B cell (primary cell): ENCODE measurements at regions not wholly inside any gene's neighbourhood (a gene's known extent, or its start where the extent isn't known, plus 50 kb on each side); places are given as distances from the start of the nearest gene placed in this dataset.

Experiments used
- ATAC-seq: fragments of 200-7000 bp; cut with Tn5 transposase; one replicate; pipeline ENCODE4 v1.10.0; 2021; ENCODE audit warnings: low read depth, mild to moderate bottlenecking, moderate number of reproducible peaks, moderate library complexity
- CTCF ChIA-PET: fragments of 350-600 bp; sonication (Branson Sonifier 250); formaldehyde crosslinking; loops from one replicate; lab custom pipeline; 2021; ENCODE audit warnings: antibody characterized with exemption, inconsistent platforms; lab: Charles Lee
- POLR2A ChIA-PET: fragments of 350-600 bp; sonication (Branson Sonifier 250); formaldehyde crosslinking; loops from one replicate; lab custom pipeline; 2021; ENCODE audit warnings: antibody characterized with exemption; lab: Charles Lee
- DNase-seq: peaks from one replicate; pipeline ENCODE4 v3.0.0; 2013
- H2AFZ ChIP-seq: 2 replicates; pipeline ENCODE4 v1.6.1; 2012; ENCODE audit warnings: mild to moderate bottlenecking, low read depth, low read length; ENCODE audit not compliant: insufficient read depth, poor library complexity, severe bottlenecking
- H3K27ac ChIP-seq, 2 donors: 1 replicate in 1 of 2; 2 replicates in 1 of 2; pipeline ENCODE4 v1.5.1; 2012 to 2013; ENCODE audit warnings: low read length in 2 of 2, mild to moderate bottlenecking in 2 of 2, moderate library complexity in 1 of 2
- H3K27me3 ChIP-seq, 4 experiments: fragments of 200-600 bp in 1 of 4; sonication (generic) in 1 of 4; replicated peaks in 1 of 4; 1 replicate in 2 of 4; 2 replicates in 2 of 4; pipeline versions ENCODE4 v1.6.1 to v1.7.0; 2013 to 2016; ENCODE audit warnings: low read length in 3 of 4, mild to moderate bottlenecking in 2 of 4, mixed read lengths in 1 of 4, moderate library complexity in 1 of 4; ENCODE audit not compliant: insufficient read depth in 4 of 4, control insufficient read depth in 3 of 4; ENCODE audit errors: control extremely low read depth in 1 of 4
- H3K36me3 ChIP-seq, 2 experiments: replicated peaks in 1 of 2; 1 replicate in 1 of 2; 2 replicates in 1 of 2; pipeline versions ENCODE4 v1.6.1 to v1.7.1; 2013; ENCODE audit warnings: low read length in 1 of 2; ENCODE audit not compliant: insufficient read depth in 2 of 2, control insufficient read depth in 1 of 2; ENCODE audit errors: control extremely low read depth in 1 of 2, extremely low read depth in 1 of 2
- H3K4me1 ChIP-seq, 2 donors: fragments of 200-600 bp in 1 of 2; sonication (generic) in 1 of 2; 1 replicate in 1 of 2; 2 replicates in 1 of 2; pipeline versions ENCODE4 v1.5.1 to v1.6.1; 2013 to 2017; ENCODE audit warnings: low read length in 2 of 2; ENCODE audit not compliant: control insufficient read depth in 2 of 2, insufficient read depth in 2 of 2
- H3K4me2 ChIP-seq: replicated peaks from 2 replicates; pipeline ENCODE3; 2012; ENCODE audit warnings: mild to moderate bottlenecking, low read depth, low read length; ENCODE audit not compliant: poor library complexity, severe bottlenecking
- H3K4me3 ChIP-seq, 5 experiments: fragments of 200-600 bp in 1 of 5; sonication (generic) in 1 of 5; 1 replicate in 3 of 5; 2 replicates in 2 of 5; pipeline versions ENCODE4 v1.5.1 to v1.7.0; 2011 to 2016; ENCODE audit warnings: low read length in 4 of 5, mild to moderate bottlenecking in 4 of 5, low read depth in 2 of 5, control low read depth in 1 of 5, moderate library complexity in 1 of 5; ENCODE audit not compliant: insufficient read depth in 1 of 5; ENCODE audit errors: control extremely low read depth in 1 of 5, extremely low read depth in 1 of 5
- H3K79me2 ChIP-seq: fragments of 200-600 bp; sonication (generic); one replicate; pipeline ENCODE4 v1.6.0; 2016; ENCODE audit warnings: low read length; ENCODE audit not compliant: control insufficient read depth, insufficient read depth
- H3K9ac ChIP-seq: fragments of 200-600 bp; sonication (generic); 2 replicates; pipeline ENCODE4 v1.6.1; 2017; ENCODE audit warnings: mild to moderate bottlenecking, low read length, moderate library complexity
- H3K9me3 ChIP-seq, 3 donors: one replicate each; pipeline versions ENCODE4 v1.6.1 to v1.7.1; 2013; ENCODE audit warnings: low read length in 2 of 3; ENCODE audit not compliant: control insufficient read depth in 2 of 3, insufficient read depth in 1 of 3; ENCODE audit errors: control extremely low read depth in 1 of 3
- H4K20me1 ChIP-seq: 2 replicates; pipeline ENCODE4 v1.6.0; 2012; ENCODE audit warnings: mild to moderate bottlenecking, low read length; ENCODE audit not compliant: insufficient read depth, control insufficient read depth, poor library complexity, severe bottlenecking
- H3K27ac Mint-ChIP-seq: one replicate; pipeline ENCODE4 v1.8.0; 2021; ENCODE audit warnings: mixed read lengths
- H3K27me3 Mint-ChIP-seq: one replicate; pipeline ENCODE4 v1.8.0; 2021; ENCODE audit warnings: mixed read lengths
- H3K4me1 Mint-ChIP-seq: one replicate; pipeline ENCODE4 v1.8.0; 2021; ENCODE audit warnings: mixed read lengths
- H3K4me3 Mint-ChIP-seq: one replicate; pipeline ENCODE4 v1.8.0; 2021; ENCODE audit warnings: mixed read lengths
- H3K9me3 Mint-ChIP-seq: one replicate; pipeline ENCODE4 v1.8.0; 2022; ENCODE audit warnings: mixed read lengths; ENCODE audit not compliant: insufficient read depth
- CTCF ChIP-seq: fragments of 200-600 bp; IDR thresholded peaks from one replicate; pipeline ENCODE4 v1.8.0; 2022; ENCODE audit warnings: antibody characterized with exemption, mild to moderate bottlenecking
- EZH2 ChIP-seq: IDR thresholded peaks from 2 replicates; pipeline ENCODE4 v1.6.1; 2012; ENCODE audit warnings: borderline replicate concordance, low read depth, mild to moderate bottlenecking, moderate library complexity, low read length; ENCODE audit not compliant: insufficient read depth, poor library complexity, severe bottlenecking
- WGBS: methylation state at CpG from one replicate; pipeline ENCODE4 v1.1.5; 2013; ENCODE audit warnings: missing lambda C conversion rate; ENCODE audit not compliant: insufficient coverage; 5-methylcytosine and 5-hydroxymethylcytosine counted together
- intact Hi-C: fragments of 100-400 bp; cut with micrococcal nuclease; formaldehyde crosslinking; loops from one replicate; pipeline ENCODE4 v1.10.0; 2022

DNA sequence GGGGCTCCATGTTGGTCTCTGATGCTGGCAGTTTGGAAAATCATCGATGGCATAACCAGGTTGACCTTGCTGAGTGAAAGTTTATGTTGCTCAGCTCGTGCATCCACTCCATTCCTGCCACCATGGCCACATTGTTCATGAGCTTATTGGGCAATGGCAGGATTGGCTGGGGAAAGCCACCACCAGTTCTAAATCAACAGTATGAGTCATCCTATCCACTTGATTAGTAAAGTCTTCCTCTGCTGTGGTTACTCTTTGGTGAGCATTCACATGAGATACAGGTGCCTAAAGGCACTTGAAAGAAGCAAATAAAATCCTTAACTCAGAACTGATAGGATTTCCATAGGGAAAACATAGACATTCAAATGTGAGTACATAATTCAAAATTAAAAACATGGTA is 131.8 kb upstream of the FBN2 start:
- no peak overlapping the region for H3K4me3 Mint-ChIP-seq
- no peak for DNase-seq
- Histone ChIP-seq H3K36me3 (no peaks in the 10 kb centered on the region), H4K20me1 (no peaks in the 10 kb centered on the region), H3K27me3 (no peaks in the 10 kb centered on the region), H2AFZ (no peak overlapping the region), H3K9me3 (no peaks in the 10 kb centered on the region), H3K9ac (no peak overlapping the region), H3K4me2 (no peak overlapping the region), H3K4me1 (no peaks in the 10 kb centered on the region), H3K79me2 (no peaks in the 10 kb centered on the region), H3K4me3 (no peak overlapping the region), H3K27ac (no peak overlapping the region)
- intact Hi-C loops: loop anchor here (5.0 kb wide), 1 partner anchor 923 kb away; no protein-coding TSS in a partner anchor
- ATAC-seq: no peak
- 71% methylated on average over 1 of the region's 2 CpGs for WGBS
- no peaks in the 10 kb centered on the region for H3K27me3 Mint-ChIP-seq
- POLR2A ChIA-PET: no interaction called here
- TF ChIP-seq CTCF (no peak), EZH2 (no peak)
- no peaks in the 10 kb centered on the region for H3K4me1 Mint-ChIP-seq
- no peak overlapping the region for H3K27ac Mint-ChIP-seq
- no peaks in the 10 kb centered on the region for H3K9me3 Mint-ChIP-seq
- CTCF ChIA-PET: no interaction called here

GRCh38 chr5:128671943-128672342 is 133.9 kb upstream of the FBN2 start:
- Histone ChIP-seq H2AFZ (no peak overlapping the region), H3K36me3 (no peaks in the 10 kb centered on the region), H3K4me2 (no peak overlapping the region), H3K9me3 (no peaks in the 10 kb centered on the region), H3K4me1 (no peaks in the 10 kb centered on the region), H3K4me3 (no peak overlapping the region), H3K27me3 (no peaks in the 10 kb centered on the region), H4K20me1 (no peaks in the 10 kb centered on the region), H3K27ac (no peak overlapping the region), H3K9ac (no peak overlapping the region), H3K79me2 (no peaks in the 10 kb centered on the region)
- TF ChIP-seq EZH2: no peak
- TF ChIP-seq CTCF: no peak
- H3K9me3 Mint-ChIP-seq: no peaks in the 10 kb centered on the region
- no peaks in the 10 kb centered on the region for H3K4me1 Mint-ChIP-seq
- ChIA-PET POLR2A (no interaction called here), CTCF (interaction anchor here (0.7 kb wide), 1 partner anchor 1045 kb away, joined by 5 read pairs; no protein-coding TSS in a partner anchor)
- DNase-seq: no peak
- no peak overlapping the region for H3K4me3 Mint-ChIP-seq
- intact Hi-C loops: loop anchor here (5.0 kb wide), 1 partner anchor 925 kb away; no protein-coding TSS in a partner anchor
- no peaks in the 10 kb centered on the region for H3K27me3 Mint-ChIP-seq
- no peak for ATAC-seq
- no peak overlapping the region for H3K27ac Mint-ChIP-seq
- WGBS: 71% methylated on average over 2 of the region's 2 CpGs
